ENCODE measurements at regions not wholly inside any gene's neighbourhood (a gene's known extent, or its start where the extent isn't known, plus 50 kb on each side); places are given as distances from the start of the nearest gene placed in this dataset.

GRCh38 chr7:82530361-82530760 is 86.8 kb upstream of the CACNA2D1 start:
- no peak overlapping the region for H2AFZ ChIP-seq (ENCODE audit: low read depth, low read length)
- no peaks in the 10 kb centered on the region for H4K20me1 ChIP-seq (replicated peaks; ENCODE audit: control insufficient read depth, extremely low read depth, insufficient read depth, low read length)
- BruUV-seq (replicated peaks), result no TSS peak
- ChIA-PET POLR2A (no interaction called here), CTCF (no interaction called here)
- no peaks in the 10 kb centered on the region for H3K27me3 ChIP-seq (ENCODE audit: control insufficient read depth in 2 of 2, insufficient read depth in 2 of 2, low read length in 2 of 2)
- intact Hi-C loops (cut with micrococcal nuclease), result no loop called here
- DNase-seq (ENCODE audit: low read depth, low spot score) (no peak), FAIRE-seq (no peak)
- no peak overlapping the region for H3K4me3 ChIP-seq (replicated peaks in 1 of 3; ENCODE audit: insufficient read depth in 1 of 3, low read depth in 1 of 3, low read length in 3 of 3)
- H3K9me3 ChIP-seq (replicated peaks; ENCODE audit: control insufficient read depth, insufficient read depth, low read length), result no peaks in the 10 kb centered on the region
- no peak overlapping the region for H3K4me2 ChIP-seq (ENCODE audit: insufficient read depth, low read length)
- dilution Hi-C loops (cut with MboI; ENCODE audit: extremely low pct_ligation_motif_present, low sequenced_read_pairs), result no loop called here
- H3K4me1 ChIP-seq (ENCODE audit: control insufficient read depth, extremely low read depth, insufficient read depth, low read length), result no peaks in the 10 kb centered on the region
- H3K27ac ChIP-seq (ENCODE audit: insufficient read depth, low read depth, low read length), result no peak overlapping the region
- H3K9ac ChIP-seq (replicated peaks; ENCODE audit: extremely low read depth, insufficient read depth, low read length), result no peak overlapping the region
- no peaks in the 10 kb centered on the region for H3K9me1 ChIP-seq (replicated peaks; ENCODE audit: control insufficient read depth, extremely low read depth, insufficient read depth, low read length)
- H3K36me3 ChIP-seq (ENCODE audit: control insufficient read depth in 2 of 2, extremely low read depth in 1 of 2, insufficient read depth in 2 of 2, low read length in 2 of 2), result no peaks in the 10 kb centered on the region
- no peaks in the 10 kb centered on the region for H3K79me2 ChIP-seq (ENCODE audit: control insufficient read depth, insufficient read depth, low read length)
- TF ChIP-seq POLR2AphosphoS5 (IDR thresholded peaks at IDR 0.05; ENCODE audit: insufficient read depth, low read depth, low read length), result no peak
- TF ChIP-seq JUN (IDR thresholded peaks at IDR 0.05; ENCODE audit: borderline replicate concordance, insufficient read depth, insufficient read length, low read depth), result no peak
- TF ChIP-seq CTCF (IDR thresholded peaks at IDR 0.05; ENCODE audit: extremely low read depth in 1 of 2, insufficient read depth in 1 of 2, low read depth in 1 of 2, low read length in 2 of 2), result no peak
- TF ChIP-seq FOS (IDR thresholded peaks at IDR 0.05; ENCODE audit: borderline replicate concordance, insufficient read depth, low read length), result no peak
- TF ChIP-seq MAX (IDR thresholded peaks at IDR 0.05; ENCODE audit: insufficient read depth, insufficient read length), result no peak
- TF ChIP-seq POLR2A (IDR thresholded peaks at IDR 0.05; ENCODE audit: low read depth, low read length), result no peak
- TF ChIP-seq EZH2 (IDR thresholded peaks at IDR 0.05; ENCODE audit: borderline replicate concordance, low read depth, low read length, severe bottlenecking), result no peak
- no peak for TF ChIP-seq GATA2 (IDR thresholded peaks at IDR 0.05; ENCODE audit: insufficient read depth, insufficient read length, low read depth, low read length)
- no peak for TF ChIP-seq MYC (IDR thresholded peaks at IDR 0.05; ENCODE audit: low read depth, low read length)
